ENCODE measurements at regions not wholly inside any gene's neighbourhood (a gene's known extent, or its start where the extent isn't known, plus 50 kb on each side); places are given as distances from the start of the nearest gene placed in this dataset.

DNA sequence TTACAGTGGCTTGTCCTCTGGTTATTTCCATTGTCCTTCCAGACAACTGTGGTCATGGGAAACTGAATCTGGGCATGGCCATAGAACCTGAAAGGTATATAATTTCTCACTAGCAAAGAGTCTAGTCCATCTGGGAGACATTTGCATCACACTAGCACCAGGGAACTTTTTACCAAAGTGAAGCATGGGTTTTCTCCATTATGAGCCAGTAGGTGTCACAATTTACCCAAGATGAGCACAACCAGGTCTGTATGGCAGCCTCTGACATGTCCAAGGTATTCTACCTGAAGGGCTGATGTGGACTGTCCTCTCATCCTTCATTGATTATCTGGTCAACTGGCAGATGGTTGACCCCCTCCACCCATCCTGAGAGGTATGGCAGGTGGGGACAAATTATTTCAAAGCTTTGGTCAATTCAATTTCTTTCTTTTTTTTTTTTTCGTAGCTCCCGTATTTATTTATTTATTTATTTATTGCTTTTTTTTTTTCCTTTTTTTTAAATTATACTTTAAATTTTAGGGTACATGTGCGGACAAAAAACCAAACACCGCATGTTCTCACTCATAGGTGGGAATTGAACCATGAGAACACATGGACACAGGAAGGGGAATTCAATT lies 425.9 kb downstream of the TMEM135 start:
- peak; percentile 64 for DNase-seq (ENCODE audit: low read depth, low spot score)
- Histone ChIP-seq H3K4me3 (ENCODE audit: insufficient read length, low read depth) (no peak overlapping the region), H3K27me3 (ENCODE audit: insufficient read depth, insufficient read length) (no peaks in the 10 kb centered on the region), H3K36me3 (ENCODE audit: insufficient read depth, insufficient read length, low read length) (no peaks in the 10 kb centered on the region), H3K9me3 (ENCODE audit: insufficient read depth, low read length) (no peaks in the 10 kb centered on the region), H3K4me1 (ENCODE audit: insufficient read depth, insufficient read length) (no peaks in the 10 kb centered on the region), H3K9ac (ENCODE audit: insufficient read length, low read depth) (no peak overlapping the region)
- TF ChIP-seq ZNF274 (IDR thresholded peaks at IDR 0.05; ENCODE audit: low read depth, low read length), result no peak
- no peak for TF ChIP-seq SUZ12 (IDR thresholded peaks at IDR 0.05; ENCODE audit: extremely low read depth, insufficient read depth, insufficient read length)
- TF ChIP-seq YY1 (IDR thresholded peaks at IDR 0.05; ENCODE audit: insufficient read depth, insufficient read length), result no peak

DNA sequence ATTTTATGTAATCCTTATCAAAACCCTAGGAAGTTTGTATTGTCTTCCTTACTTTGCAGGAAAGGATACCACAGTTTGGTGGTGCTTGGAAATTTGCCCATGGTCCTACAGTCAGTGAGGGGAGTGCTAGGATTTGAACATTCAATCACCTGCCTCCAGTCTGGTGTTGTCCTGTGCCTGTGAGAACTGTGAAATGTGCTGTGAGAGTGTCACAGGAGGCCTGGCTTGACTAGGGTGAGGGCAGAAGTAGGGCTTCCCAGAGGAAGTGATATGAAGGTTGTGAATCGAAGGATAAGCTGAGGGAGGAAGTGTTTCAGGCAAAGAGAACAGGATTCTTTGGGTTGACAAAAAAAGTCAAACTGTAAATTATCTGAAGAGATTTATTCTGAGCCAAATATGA lies 424.4 kb downstream of the TMEM135 start:
- Histone ChIP-seq H3K9me3 (ENCODE audit: insufficient read depth, low read length) (no peaks in the 10 kb centered on the region), H3K4me1 (ENCODE audit: insufficient read depth, insufficient read length) (no peaks in the 10 kb centered on the region), H3K36me3 (ENCODE audit: insufficient read depth, insufficient read length, low read length) (no peaks in the 10 kb centered on the region), H3K4me3 (ENCODE audit: insufficient read length, low read depth) (no peak overlapping the region), H3K9ac (ENCODE audit: insufficient read length, low read depth) (no peak overlapping the region), H3K27me3 (ENCODE audit: insufficient read depth, insufficient read length) (no peaks in the 10 kb centered on the region)
- TF ChIP-seq ZNF274 (IDR thresholded peaks at IDR 0.05; ENCODE audit: low read depth, low read length) (no peak), YY1 (IDR thresholded peaks at IDR 0.05; ENCODE audit: insufficient read depth, insufficient read length) (no peak), SUZ12 (IDR thresholded peaks at IDR 0.05; ENCODE audit: extremely low read depth, insufficient read depth, insufficient read length) (no peak)
- DNase-seq (ENCODE audit: low read depth, low spot score), result no peak

DNA sequence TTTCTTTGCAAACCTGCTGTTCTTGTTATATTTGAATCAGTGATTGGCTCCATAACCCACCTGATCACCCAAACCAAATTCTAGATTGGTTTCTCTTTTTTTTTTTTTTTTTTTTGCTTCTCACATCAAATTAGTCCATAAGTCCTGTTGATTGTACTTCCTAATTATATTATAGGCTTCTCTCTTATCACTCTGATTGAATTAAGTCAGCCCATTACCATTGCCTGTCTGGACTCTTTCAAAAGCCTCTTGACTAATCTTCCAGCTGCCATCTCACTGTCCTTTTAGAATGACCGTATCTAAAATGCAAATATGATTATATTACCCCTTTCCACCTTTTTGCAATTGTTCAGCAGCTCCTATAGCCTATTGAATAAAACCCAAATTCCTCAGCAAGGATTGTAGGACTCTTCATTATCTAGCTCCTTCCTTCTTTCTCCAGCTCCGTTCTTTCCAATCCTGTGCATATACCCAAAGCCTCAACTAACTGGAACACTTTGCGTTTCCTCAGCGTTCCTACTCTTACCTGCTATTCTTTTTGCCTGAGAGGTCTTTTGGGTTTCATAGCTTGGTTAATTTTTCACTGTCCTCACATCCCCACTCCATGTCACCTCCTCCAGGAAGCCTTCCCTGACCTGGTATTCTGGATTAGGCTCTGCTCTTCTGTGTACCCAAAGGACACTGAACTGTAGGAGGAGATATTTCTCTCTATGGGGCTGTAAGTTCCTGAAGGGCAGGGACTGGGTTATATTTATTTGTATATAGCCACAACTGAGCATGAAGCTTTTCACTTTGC lies 423.3 kb downstream of the TMEM135 start:
- Histone ChIP-seq H3K27me3 (ENCODE audit: insufficient read depth, insufficient read length) (no peaks in the 10 kb centered on the region), H3K4me3 (ENCODE audit: insufficient read length, low read depth) (no peak overlapping the region), H3K9me3 (ENCODE audit: insufficient read depth, low read length) (no peaks in the 10 kb centered on the region), H3K9ac (ENCODE audit: insufficient read length, low read depth) (no peak overlapping the region), H3K4me1 (ENCODE audit: insufficient read depth, insufficient read length) (no peaks in the 10 kb centered on the region), H3K36me3 (ENCODE audit: insufficient read depth, insufficient read length, low read length) (no peaks in the 10 kb centered on the region)
- no peak for TF ChIP-seq SUZ12 (IDR thresholded peaks at IDR 0.05; ENCODE audit: extremely low read depth, insufficient read depth, insufficient read length)
- no peak for TF ChIP-seq ZNF274 (IDR thresholded peaks at IDR 0.05; ENCODE audit: low read depth, low read length)
- no peak for TF ChIP-seq YY1 (IDR thresholded peaks at IDR 0.05; ENCODE audit: insufficient read depth, insufficient read length)
- DNase-seq (ENCODE audit: low read depth, low spot score), result no peak

DNA sequence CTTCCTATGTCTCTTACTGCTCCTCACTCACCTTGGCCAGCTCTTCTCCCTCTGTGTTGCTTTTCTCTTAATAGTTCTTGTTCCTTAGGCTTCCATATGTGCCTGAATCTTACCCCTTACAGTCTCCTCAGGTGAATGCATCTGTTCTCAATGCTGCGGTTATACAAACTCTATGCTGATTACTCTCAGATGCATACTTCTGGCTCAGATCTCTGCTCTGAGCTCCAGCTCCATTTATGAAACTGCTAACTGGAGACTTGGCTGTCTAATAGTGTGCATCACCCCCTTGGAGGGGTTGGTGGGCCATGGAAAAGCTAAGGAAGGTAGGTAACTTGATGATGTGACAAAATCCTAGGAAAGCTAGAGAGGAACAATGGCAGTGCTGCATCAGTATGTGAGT lies 422.5 kb downstream of the TMEM135 start:
- Histone ChIP-seq H3K4me3 (ENCODE audit: insufficient read length, low read depth) (no peak overlapping the region), H3K36me3 (ENCODE audit: insufficient read depth, insufficient read length, low read length) (no peaks in the 10 kb centered on the region), H3K9ac (ENCODE audit: insufficient read length, low read depth) (no peak overlapping the region), H3K4me1 (ENCODE audit: insufficient read depth, insufficient read length) (no peaks in the 10 kb centered on the region), H3K27me3 (ENCODE audit: insufficient read depth, insufficient read length) (no peaks in the 10 kb centered on the region), H3K9me3 (ENCODE audit: insufficient read depth, low read length) (no peaks in the 10 kb centered on the region)
- TF ChIP-seq SUZ12 (IDR thresholded peaks at IDR 0.05; ENCODE audit: extremely low read depth, insufficient read depth, insufficient read length) (no peak), YY1 (IDR thresholded peaks at IDR 0.05; ENCODE audit: insufficient read depth, insufficient read length) (no peak), ZNF274 (IDR thresholded peaks at IDR 0.05; ENCODE audit: low read depth, low read length) (no peak)
- no peak for DNase-seq (ENCODE audit: low read depth, low spot score)

DNA sequence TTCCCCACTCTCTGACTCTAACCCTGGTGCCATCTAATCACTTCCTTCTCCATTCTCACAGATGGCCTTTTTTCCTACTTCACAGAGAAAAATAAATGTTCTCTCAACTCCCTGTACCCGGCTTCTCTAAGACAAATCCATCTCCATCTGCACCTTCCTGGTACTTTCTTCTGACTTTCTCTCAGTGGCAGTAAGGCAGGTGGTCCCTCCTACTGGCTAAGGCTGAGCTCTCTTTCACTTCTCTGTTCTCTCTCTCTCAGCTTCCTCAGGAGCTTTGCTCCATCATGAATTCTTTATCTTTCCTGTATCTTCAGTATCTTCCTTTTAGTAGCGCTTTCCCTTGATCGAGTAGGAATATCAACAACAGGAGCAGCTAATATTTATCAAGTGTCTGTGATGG lies 421.6 kb downstream of the TMEM135 start:
- Histone ChIP-seq H3K4me1 (ENCODE audit: insufficient read depth, insufficient read length) (no peaks in the 10 kb centered on the region), H3K36me3 (ENCODE audit: insufficient read depth, insufficient read length, low read length) (no peaks in the 10 kb centered on the region), H3K27me3 (ENCODE audit: insufficient read depth, insufficient read length) (no peaks in the 10 kb centered on the region), H3K9me3 (ENCODE audit: insufficient read depth, low read length) (no peaks in the 10 kb centered on the region), H3K4me3 (ENCODE audit: insufficient read length, low read depth) (no peak overlapping the region), H3K9ac (ENCODE audit: insufficient read length, low read depth) (no peak overlapping the region)
- TF ChIP-seq SUZ12 (IDR thresholded peaks at IDR 0.05; ENCODE audit: extremely low read depth, insufficient read depth, insufficient read length) (no peak), ZNF274 (IDR thresholded peaks at IDR 0.05; ENCODE audit: low read depth, low read length) (no peak), YY1 (IDR thresholded peaks at IDR 0.05; ENCODE audit: insufficient read depth, insufficient read length) (no peak)
- DNase-seq (ENCODE audit: low read depth, low spot score), result no peak

DNA sequence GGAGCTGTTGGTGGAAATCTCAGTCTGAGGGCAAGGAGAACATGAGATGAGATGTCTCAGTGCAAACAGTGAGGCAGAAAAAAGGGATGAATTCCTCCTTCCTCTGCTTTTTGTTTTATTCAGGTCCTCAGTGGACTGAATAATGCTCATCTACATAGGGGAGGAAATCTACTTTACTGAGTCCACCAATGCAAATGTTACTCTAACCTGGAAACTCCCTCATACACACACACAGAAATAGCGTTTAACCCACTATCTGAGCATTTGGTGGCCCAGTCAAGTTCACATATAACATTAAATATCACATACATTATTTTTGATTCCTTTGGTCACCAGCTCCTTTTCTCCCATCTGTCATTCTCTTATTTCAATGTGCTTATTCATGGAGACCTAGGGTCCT lies 418.8 kb downstream of the TMEM135 start:
- no peak for TF ChIP-seq ZNF274 (IDR thresholded peaks at IDR 0.05; ENCODE audit: low read depth, low read length)
- no peak for TF ChIP-seq YY1 (IDR thresholded peaks at IDR 0.05; ENCODE audit: insufficient read depth, insufficient read length)
- no peak for TF ChIP-seq SUZ12 (IDR thresholded peaks at IDR 0.05; ENCODE audit: extremely low read depth, insufficient read depth, insufficient read length)
- no peaks in the 10 kb centered on the region for H3K36me3 ChIP-seq (ENCODE audit: insufficient read depth, insufficient read length, low read length)
- no peaks in the 10 kb centered on the region for H3K9me3 ChIP-seq (ENCODE audit: insufficient read depth, low read length)
- DNase-seq (ENCODE audit: low read depth, low spot score), result no peak
- no peak overlapping the region for H3K4me3 ChIP-seq (ENCODE audit: insufficient read length, low read depth)
- H3K27me3 ChIP-seq (ENCODE audit: insufficient read depth, insufficient read length), result no peaks in the 10 kb centered on the region
- no peak overlapping the region for H3K9ac ChIP-seq (ENCODE audit: insufficient read length, low read depth)
- H3K4me1 ChIP-seq (ENCODE audit: insufficient read depth, insufficient read length), result no peaks in the 10 kb centered on the region

DNA sequence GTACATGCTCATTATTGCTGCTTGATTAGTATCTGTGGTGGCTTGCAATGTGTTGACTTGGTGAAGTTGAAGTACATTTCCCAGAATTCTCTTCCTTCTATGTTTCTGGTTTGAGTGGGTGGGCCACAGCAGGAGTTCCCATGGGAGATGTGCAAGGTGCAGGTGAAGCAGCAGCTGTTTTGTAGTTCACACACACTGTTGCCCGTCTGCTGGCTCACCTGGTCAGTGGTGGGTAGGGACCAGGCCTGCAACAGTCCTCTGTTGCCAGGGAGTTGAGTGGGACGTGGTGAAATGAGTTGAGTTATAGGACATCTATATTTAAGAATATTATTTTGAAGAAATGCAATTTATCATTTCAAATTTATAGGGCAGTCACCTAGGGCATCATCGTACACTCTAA lies 417.4 kb downstream of the TMEM135 start:
- no peak for DNase-seq (ENCODE audit: low read depth, low spot score)
- Histone ChIP-seq H3K4me3 (ENCODE audit: insufficient read length, low read depth) (no peak overlapping the region), H3K27me3 (ENCODE audit: insufficient read depth, insufficient read length) (no peaks in the 10 kb centered on the region), H3K4me1 (ENCODE audit: insufficient read depth, insufficient read length) (no peaks in the 10 kb centered on the region), H3K36me3 (ENCODE audit: insufficient read depth, insufficient read length, low read length) (no peaks in the 10 kb centered on the region), H3K9ac (ENCODE audit: insufficient read length, low read depth) (no peak overlapping the region), H3K9me3 (ENCODE audit: insufficient read depth, low read length) (no peaks in the 10 kb centered on the region)
- no peak for TF ChIP-seq YY1 (IDR thresholded peaks at IDR 0.05; ENCODE audit: insufficient read depth, insufficient read length)
- TF ChIP-seq ZNF274 (IDR thresholded peaks at IDR 0.05; ENCODE audit: low read depth, low read length), result no peak
- no peak for TF ChIP-seq SUZ12 (IDR thresholded peaks at IDR 0.05; ENCODE audit: extremely low read depth, insufficient read depth, insufficient read length)
